Liver (tissue), 3 donors: ENCODE measurements at regions not wholly inside any gene's neighbourhood (a gene's known extent, or its start where the extent isn't known, plus 50 kb on each side); places are given as distances from the start of the nearest gene placed in this dataset.

Experiments used
- ATF3 ChIP-seq: IDR thresholded peaks from 2 replicates; pipeline ENCODE4 v1.6.1; 2016; ENCODE audit warnings: antibody characterized with exemption
- CTCF ChIP-seq: fragments of 150-350 bp; IDR thresholded peaks from 2 replicates; pipeline ENCODE4 v1.5.1; 2017; ENCODE audit warnings: improper control_type of control experiment, low read depth, low read length; ENCODE audit not compliant: missing input control
- EGR1 ChIP-seq, 2 donors: IDR thresholded peaks; 2 replicates each; pipeline ENCODE4 v1.6.1; 2016 to 2018; ENCODE audit warnings: antibody characterized with exemption in 2 of 2, low read depth in 2 of 2
- FOXA1 ChIP-seq: IDR thresholded peaks from 2 replicates; pipeline ENCODE4 v1.6.1; 2016; ENCODE audit warnings: antibody characterized with exemption
- HNF4A ChIP-seq, 2 donors: conservative IDR thresholded peaks; 2 replicates each; pipeline ENCODE4 v1.6.1; 2016; ENCODE audit warnings: antibody characterized with exemption in 2 of 2, mild to moderate bottlenecking in 2 of 2
- JUND ChIP-seq, 2 donors: IDR thresholded peaks; 2 replicates each; pipeline ENCODE4 v1.6.1; 2016; ENCODE audit warnings: antibody characterized with exemption in 2 of 2
- MAX ChIP-seq: IDR thresholded peaks from 2 replicates; pipeline ENCODE4 v1.6.1; 2016; ENCODE audit warnings: antibody characterized with exemption
- NR2F2 ChIP-seq: IDR thresholded peaks from 2 replicates; pipeline ENCODE4 v1.6.1; 2016; ENCODE audit warnings: antibody characterized with exemption
- RAD21 ChIP-seq, 2 donors: IDR thresholded peaks; 2 replicates each; pipeline ENCODE4 v1.6.1; 2016; ENCODE audit warnings: antibody characterized with exemption in 2 of 2, mild to moderate bottlenecking in 2 of 2
- REST ChIP-seq: IDR thresholded peaks from 2 replicates; pipeline ENCODE4 v1.6.1; 2016; ENCODE audit warnings: antibody characterized with exemption, mild to moderate bottlenecking
- SP1 ChIP-seq: IDR thresholded peaks from 2 replicates; pipeline ENCODE4 v1.6.1; 2018; ENCODE audit warnings: antibody characterized with exemption, mild to moderate bottlenecking
- TAF1 ChIP-seq: conservative IDR thresholded peaks from 2 replicates; pipeline ENCODE4 v1.6.1; 2016; ENCODE audit warnings: antibody characterized with exemption, mild to moderate bottlenecking
- YY1 ChIP-seq: IDR thresholded peaks from 2 replicates; pipeline ENCODE4 v1.6.1; 2016; ENCODE audit warnings: antibody characterized with exemption, mild to moderate bottlenecking
- ZBTB33 ChIP-seq: IDR thresholded peaks from 2 replicates; pipeline ENCODE4 v1.6.1; 2016; ENCODE audit warnings: antibody characterized with exemption
- donor health status: healthy.
- donor health status: healthy.

- TF ChIP-seq CTCF, result no peak
- TF ChIP-seq YY1, result no peak
- no peak for TF ChIP-seq FOXA1
- no peak for TF ChIP-seq HNF4A (conservative IDR thresholded peaks at IDR 0.05)
- TF ChIP-seq ZBTB33, result no peak
- no peak for TF ChIP-seq RAD21 (IDR thresholded peaks at IDR 0.05)
- no peak for TF ChIP-seq TAF1
- no peak for TF ChIP-seq MAX
- TF ChIP-seq NR2F2, result no peak
- TF ChIP-seq SP1, result no peak
- TF ChIP-seq EGR1 (IDR thresholded peaks at IDR 0.05; ENCODE audit: low read depth in 2 of 2), result no peak
- no peak for TF ChIP-seq ATF3
- TF ChIP-seq JUND (IDR thresholded peaks at IDR 0.05), result no peak
- TF ChIP-seq REST, result no peak
Measured at GRCh38 chr4:188387179-188387791, 248.0 kb downstream of the TRIML1 start.
